GDM1 (cell line): ENCODE measurements at regions not wholly inside any gene's neighbourhood (a gene's known extent, or its start where the extent isn't known, plus 50 kb on each side); places are given as distances from the start of the nearest gene placed in this dataset.
"Not testable (repeated sequence)": the region's sequence is repeated elsewhere in the genome, so short reads cannot be mapped to it uniquely, and the experiment has no call there.

Source experiments
- DNase-seq: peaks from one replicate; lab custom pipeline; 2025; lab: John Stamatoyannopoulos, UW

DNA sequence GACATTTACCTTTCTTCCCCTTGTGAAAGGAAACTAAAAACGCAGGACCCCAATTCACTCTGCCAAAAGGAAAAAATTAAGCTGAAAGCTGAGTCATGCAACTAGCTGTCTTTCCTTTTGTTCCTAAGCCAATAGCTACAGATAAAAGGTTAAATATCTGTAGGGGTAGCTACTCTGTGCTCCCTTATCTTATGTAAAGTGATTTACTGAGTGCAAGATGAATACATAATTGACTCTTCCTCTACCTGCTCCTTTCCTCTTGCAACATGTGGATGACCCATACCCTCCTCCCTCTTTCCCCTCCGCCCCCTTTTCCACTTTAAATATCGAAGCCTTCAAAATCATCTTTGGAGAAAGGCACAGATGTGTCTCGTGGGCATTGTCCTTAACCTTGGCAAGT, 68.0 kb upstream of the ZNF157 start:
- DNase-seq, result no peak

GRCh38 chrX:47306471-47307023, 63.8 kb upstream of the ZNF157 start:
- not testable (repeated sequence) for DNase-seq

- peak; percentile 33 for DNase-seq
Observed at GRCh38 chrX:47311932-47312774, 58.2 kb upstream of the ZNF157 start.

GRCh38 chrX:47313056-47313455, 57.3 kb upstream of the ZNF157 start:
- no peak for DNase-seq

- DNase-seq, result no peak
Observed at GRCh38 chrX:47316276-47317025, 53.9 kb upstream of the ZNF157 start.
